SK-N-SH treated with all-trans-retinoic acid at 6 μM for 48 hours (cell line): ENCODE measurements at regions not wholly inside any gene's neighbourhood (a gene's known extent, or its start where the extent isn't known, plus 50 kb on each side); places are given as distances from the start of the nearest gene placed in this dataset.

Experiments used
- RARB ChIP-seq: fragments of 250-450 bp; sonication (Bioruptor Pico); IDR thresholded peaks from 2 replicates; pipeline ENCODE4 v1.8.0; 2021; ENCODE audit warnings: mild to moderate bottlenecking, moderate library complexity
- ZFP3 ChIP-seq: fragments of 250-450 bp; sonication (Bioruptor Pico); IDR thresholded peaks from 2 replicates; pipeline ENCODE4 v1.5.0; 2020; ENCODE audit warnings: mild to moderate bottlenecking, moderate library complexity
- TF ChIP-seq, protein P1 (sequence below): fragments of 250-450 bp; sonication (Bioruptor Pico); IDR thresholded peaks from 2 replicates; pipeline ENCODE4 v1.8.0; 2020; ENCODE audit warnings: mild to moderate bottlenecking, moderate library complexity, borderline replicate concordance

DNA sequence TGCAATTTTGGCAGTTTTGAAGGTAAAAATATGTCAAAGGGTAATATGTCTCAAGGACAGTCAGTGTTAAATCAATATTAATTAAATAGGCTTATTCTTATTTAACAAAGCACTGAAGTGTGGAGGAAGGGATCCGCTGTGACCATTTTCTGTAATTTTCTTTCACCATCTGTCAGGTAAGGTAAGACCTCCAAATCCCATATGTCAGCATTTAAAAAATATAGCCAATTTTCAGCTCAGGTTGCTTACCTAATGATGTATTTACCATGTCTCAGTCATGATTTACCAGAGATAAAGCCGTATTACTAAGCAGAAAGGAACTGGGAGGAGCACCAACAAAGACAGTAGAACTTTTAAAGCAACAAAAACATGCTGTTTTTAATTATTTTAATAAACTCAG is 683.9 kb downstream of the CCSER2 start:
- TF ChIP-seq RARB (CRISPR knock-in tag): no peak
- TF ChIP-seq, protein P1, sequence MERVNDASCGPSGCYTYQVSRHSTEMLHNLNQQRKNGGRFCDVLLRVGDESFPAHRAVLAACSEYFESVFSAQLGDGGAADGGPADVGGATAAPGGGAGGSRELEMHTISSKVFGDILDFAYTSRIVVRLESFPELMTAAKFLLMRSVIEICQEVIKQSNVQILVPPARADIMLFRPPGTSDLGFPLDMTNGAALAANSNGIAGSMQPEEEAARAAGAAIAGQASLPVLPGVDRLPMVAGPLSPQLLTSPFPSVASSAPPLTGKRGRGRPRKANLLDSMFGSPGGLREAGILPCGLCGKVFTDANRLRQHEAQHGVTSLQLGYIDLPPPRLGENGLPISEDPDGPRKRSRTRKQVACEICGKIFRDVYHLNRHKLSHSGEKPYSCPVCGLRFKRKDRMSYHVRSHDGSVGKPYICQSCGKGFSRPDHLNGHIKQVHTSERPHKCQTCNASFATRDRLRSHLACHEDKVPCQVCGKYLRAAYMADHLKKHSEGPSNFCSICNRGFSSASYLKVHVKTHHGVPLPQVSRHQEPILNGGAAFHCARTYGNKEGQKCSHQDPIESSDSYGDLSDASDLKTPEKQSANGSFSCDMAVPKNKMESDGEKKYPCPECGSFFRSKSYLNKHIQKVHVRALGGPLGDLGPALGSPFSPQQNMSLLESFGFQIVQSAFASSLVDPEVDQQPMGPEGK (CRISPR knock-in tag): no peak
- no peak for TF ChIP-seq ZFP3 (CRISPR knock-in tag)
